K562 (cell line): ENCODE measurements at regions not wholly inside any gene's neighbourhood (a gene's known extent, or its start where the extent isn't known, plus 50 kb on each side); places are given as distances from the start of the nearest gene placed in this dataset.
A peak's percentile ranks its signal among the peaks of the same experiment; 100 is the strongest.

Source experiments
- ATAC-seq: fragments of 200-7000 bp; cut with Tn5 transposase; 3 replicates; pipeline ENCODE4 v1.9.1; 2020; ENCODE audit warnings: moderate library complexity
- BruUV-seq: library from RNA; stranded (reverse); fragments of 400-500 nt; replicated peaks from 2 replicates; lab custom pipeline; 2021; lab: Mats Ljungman, UMichigan
- CTCF ChIA-PET: fragments of 300-600 bp; formaldehyde crosslinking; extraction: SDS; loops from one replicate; lab custom pipeline; 2021; ENCODE audit warnings: low intra/inter-chr PET ratio; lab: Yijun Ruan, JAX
- POLR2A ChIA-PET: fragments of 300-600, 350-650 bp; sonication (Branson Sonifier 250); formaldehyde crosslinking; extraction: SDS; loops from one replicate; lab custom pipeline; 2021; ENCODE audit warnings: antibody characterized with exemption, inconsistent platforms; lab: Yijun Ruan, JAX
- DNase-seq, 4 experiments: peaks; one replicate each; pipeline versions ENCODE4 v3.0.0 to v3.0.0-alpha.2; 2011 to 2018; ENCODE audit warnings: low spot score in 3 of 4, mixed read lengths in 3 of 4; ENCODE audit errors: extremely low read depth in 1 of 4
- FAIRE-seq: peaks from 2 replicates; lab custom pipeline; 2011; peaks lifted over from hg19 to GRCh38; lab: Jason Lieb, UNC
- H2AFZ ChIP-seq: 2 replicates; pipeline ENCODE4 v1.6.0; 2011; ENCODE audit warnings: low read depth, low read length, control low read depth, inconsistent platforms
- H3K27ac ChIP-seq: fragments of 200-600 bp; 3 replicates; pipeline ENCODE4 v1.8.0; 2011; ENCODE audit warnings: low read depth, mild to moderate bottlenecking, control low read depth, inconsistent platforms, low read length, moderate library complexity, mixed read lengths; ENCODE audit errors: extremely low read depth
- H3K27me3 ChIP-seq, 2 experiments: fragments of 300-600 bp in 1 of 2; 2 replicates in 1 of 2; 3 replicates in 1 of 2; pipeline versions ENCODE4 v1.6.0 to v1.8.0; 2011; ENCODE audit warnings: inconsistent platforms in 2 of 2, low read length in 2 of 2, mild to moderate bottlenecking in 1 of 2, mixed read lengths in 1 of 2, moderate library complexity in 1 of 2; ENCODE audit not compliant: control insufficient read depth in 2 of 2, insufficient read depth in 2 of 2
- H3K36me3 ChIP-seq: fragments of 300-600 bp; 3 replicates; pipeline ENCODE4 v1.8.0; 2011; ENCODE audit warnings: mild to moderate bottlenecking, low read length, inconsistent platforms; ENCODE audit not compliant: control insufficient read depth, insufficient read depth
- H3K4me1 ChIP-seq, 2 experiments: fragments of 200-600 bp in 1 of 2; replicated peaks in 1 of 2; 2 replicates in 1 of 2; 3 replicates in 1 of 2; pipeline versions ENCODE4 v1.5.1 to v1.8.0; 2011; ENCODE audit warnings: inconsistent platforms in 2 of 2, low read length in 2 of 2, mild to moderate bottlenecking in 1 of 2, mixed read lengths in 1 of 2, moderate library complexity in 1 of 2; ENCODE audit not compliant: control insufficient read depth in 2 of 2, insufficient read depth in 2 of 2
- H3K4me2 ChIP-seq: 2 replicates; pipeline ENCODE4 v1.6.1; 2011; ENCODE audit warnings: low read length, control low read depth, inconsistent platforms, mixed read lengths; ENCODE audit not compliant: insufficient read depth
- H3K4me3 ChIP-seq: fragments of 200-600 bp; sonication (generic), shearing (Covaris generic); 2 replicates; pipeline ENCODE4 v1.5.1; 2016; ENCODE audit warnings: control low read depth, inconsistent platforms
- H3K79me2 ChIP-seq: fragments of 200-600 bp; 3 replicates; pipeline ENCODE4 v1.8.0; 2011; ENCODE audit warnings: low read length, inconsistent platforms; ENCODE audit not compliant: control insufficient read depth, insufficient read depth
- H3K9ac ChIP-seq, 2 experiments: 2 replicates each; pipeline versions ENCODE4 v1.6.0 to v1.6.1; 2011; ENCODE audit warnings: low read depth in 2 of 2, low read length in 2 of 2, control low read depth in 1 of 2, inconsistent platforms in 1 of 2, mild to moderate bottlenecking in 1 of 2, mixed read lengths in 1 of 2; ENCODE audit not compliant: insufficient read depth in 1 of 2
- H3K9me1 ChIP-seq: one replicate; pipeline ENCODE4 v1.6.0; 2011; ENCODE audit warnings: inconsistent platforms, mild to moderate bottlenecking, low read length, moderate library complexity; ENCODE audit not compliant: control insufficient read depth, insufficient read depth
- H3K9me3 ChIP-seq: replicated peaks from 2 replicates; pipeline ENCODE4 v1.5.1; 2011; ENCODE audit warnings: low read depth, low read length, inconsistent platforms; ENCODE audit not compliant: control insufficient read depth, insufficient read depth
- H4K20me1 ChIP-seq: replicated peaks from 2 replicates; pipeline ENCODE4 v1.6.1; 2011; ENCODE audit warnings: low read length, inconsistent platforms, mixed read lengths; ENCODE audit not compliant: control insufficient read depth, insufficient read depth
- C11orf30 ChIP-seq: fragments of 450-650 bp; IDR thresholded peaks from 2 replicates; pipeline ENCODE4 v1.6.1; 2016; ENCODE audit warnings: low read depth, mild to moderate bottlenecking
- FOXM1 ChIP-seq, 2 experiments: fragments of 450-650 bp in 1 of 2; sonication (generic) in 1 of 2; formaldehyde crosslinking in 1 of 2; IDR thresholded peaks; 2 replicates each; pipeline versions ENCODE4 v1.6.1 to v1.9.0; 2017 to 2022; ENCODE audit warnings: low read depth in 2 of 2, mild to moderate bottlenecking in 2 of 2, missing genetic modification reagents in 1 of 2, moderate library complexity in 1 of 2
- MAFF ChIP-seq: IDR thresholded peaks from 2 replicates; pipeline ENCODE4 v1.6.1; 2012; ENCODE audit warnings: low read length, improper control_type of control experiment
- MAFG ChIP-seq: fragments of 450-650 bp; conservative IDR thresholded peaks from 2 replicates; pipeline ENCODE4 v1.6.1; 2016; ENCODE audit warnings: missing genetic modification characterization, missing compliant biosample characterization
- MAFK ChIP-seq: IDR thresholded peaks from 2 replicates; pipeline ENCODE4 v1.6.1; 2011; ENCODE audit warnings: low read length, improper control_type of control experiment
- PURB ChIP-seq: sonication (generic); formaldehyde crosslinking; IDR thresholded peaks from 2 replicates; pipeline ENCODE4 v1.9.0; 2021; ENCODE audit warnings: low read depth, mild to moderate bottlenecking, missing genetic modification reagents
- ZNF316 ChIP-seq: fragments of 450-650 bp; IDR thresholded peaks from 2 replicates; pipeline ENCODE4 v1.6.1; 2016
- WGBS: fragments of 100-300 bp; shearing (Covaris generic); methylation state at CpG from one replicate; pipeline ENCODE4 v1.1.6; 2016; ENCODE audit warnings: low coverage, mixed read lengths; ENCODE audit not compliant: insufficient coverage; ENCODE audit errors: missing lambda C conversion rate; 5-methylcytosine and 5-hydroxymethylcytosine counted together
- in situ Hi-C: fragments of 300-500 bp; cut with MboI; formaldehyde crosslinking; loops from 4 replicates; pipeline ENCODE4 v1.15.0; 2018; ENCODE audit warnings: inconsistent platforms, mixed read lengths
- intact Hi-C: fragments of 100-400 bp; cut with micrococcal nuclease; formaldehyde crosslinking; loops from 2 replicates; pipeline ENCODE4 v1.14.2; 2022

DNA sequence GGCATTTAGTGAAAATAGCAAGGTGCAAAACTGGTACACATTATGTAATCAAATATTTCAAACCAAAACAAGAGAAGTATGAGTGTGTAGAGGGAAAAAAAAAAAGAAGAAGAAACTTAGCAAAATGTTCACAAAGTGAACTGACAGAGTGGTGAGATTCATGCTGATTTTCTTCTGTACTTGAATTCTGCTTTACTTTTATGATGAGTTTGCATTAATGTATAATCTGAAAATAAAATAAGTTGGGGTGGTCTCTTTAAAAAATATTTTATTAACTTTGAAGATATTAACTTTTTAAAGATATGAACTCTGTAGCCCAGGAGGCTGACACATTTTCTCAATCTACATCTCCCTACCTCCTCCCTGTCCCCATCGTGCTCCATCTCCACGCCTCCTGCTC is 185.1 kb downstream of the QDPR start:
- TF ChIP-seq MAFF (0 out of 2 replicates have a peak, but pooled peaks have one; percentile 22), MAFK (peak; percentile 30; the same call in 1 of the 2 replicates), MAFG (peak; percentile 55), ZNF316 (peak; percentile 84), PURB (CRISPR knock-in tag) (no peak), C11orf30 (peak; percentile 62; the same call in 1 of the 2 replicates), FOXM1 (IDR thresholded peaks at IDR 0.05; ENCODE audit: low read depth) (no peak), FOXM1 (CRISPR knock-in tag; IDR thresholded peaks at IDR 0.05; ENCODE audit: low read depth) (no peak)
- no peak for DNase-seq
- no peak for ATAC-seq
- ChIA-PET POLR2A (no interaction called here), CTCF (no interaction called here)
- WGBS: 0% methylated on average over 2 of the region's 2 CpGs
- no peak overlapping the region for H3K4me3 ChIP-seq
- no peaks in the 10 kb centered on the region for H3K79me2 ChIP-seq
- H3K9me3 ChIP-seq: no peaks in the 10 kb centered on the region
- intact Hi-C loops (loop anchor here (10.0 kb wide), 1 partner anchor 232 kb away; no protein-coding TSS in a partner anchor), in situ Hi-C loops (loop anchor here (25.0 kb wide), 1 partner anchor 1039 kb away; no protein-coding TSS in a partner anchor)
- no peak overlapping the region for H3K9ac ChIP-seq
- BruUV-seq: no TSS peak
- H3K27me3 ChIP-seq: no peaks in the 10 kb centered on the region
- H3K27ac ChIP-seq: no peak overlapping the region
- H4K20me1 ChIP-seq: 0 out of 2 replicates have a peak, but pooled peaks cover 3% of the 10 kb centered on the region
- H3K4me2 ChIP-seq: no peak overlapping the region
- H3K36me3 ChIP-seq: no peaks in the 10 kb centered on the region
- FAIRE-seq: no peak
- H2AFZ ChIP-seq: no peak overlapping the region
- no peaks in the 10 kb centered on the region for H3K4me1 ChIP-seq
- H3K9me1 ChIP-seq: no peaks in the 10 kb centered on the region
